ENCODE measurements at regions not wholly inside any gene's neighbourhood (a gene's known extent, or its start where the extent isn't known, plus 50 kb on each side); places are given as distances from the start of the nearest gene placed in this dataset.

DNA sequence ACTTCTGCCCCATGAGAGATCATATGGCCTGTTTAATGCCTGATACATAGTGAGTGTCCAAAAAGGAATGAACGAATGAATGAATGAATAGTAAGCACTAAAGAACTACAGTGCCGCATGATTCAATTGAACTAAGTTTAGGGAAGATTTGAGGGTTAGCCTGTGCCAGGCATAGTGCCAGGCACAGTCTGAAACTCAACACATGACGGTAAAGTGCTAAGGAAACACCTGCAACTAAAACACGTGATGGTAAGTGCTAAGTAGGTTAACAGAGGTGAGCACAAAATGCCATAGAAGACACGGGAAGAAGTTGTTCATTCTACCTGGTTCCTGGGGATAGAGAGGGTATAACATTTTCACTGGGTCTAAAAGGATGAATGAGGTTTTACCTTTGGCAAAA is 93.5 kb upstream of the DBX1 start:
- H3K36me3 ChIP-seq (ENCODE audit: control insufficient read depth, insufficient read depth, low read length), result no peaks in the 10 kb centered on the region
- H3K27ac ChIP-seq (ENCODE audit: low read depth, low read length), result no peak overlapping the region
- no peak overlapping the region for H3K4me3 ChIP-seq (ENCODE audit: low read depth, low read length)
- no peak for DNase-seq (ENCODE audit: low read depth in 4 of 6, low spot score in 6 of 6)
- H3K27me3 ChIP-seq (ENCODE audit: control insufficient read depth, insufficient read depth, low read length), result peaks cover 46% of the 10 kb centered on the region
- no peaks in the 10 kb centered on the region for H3K9me3 ChIP-seq (ENCODE audit: control insufficient read depth, insufficient read depth, low read length)
- H3K4me1 ChIP-seq (ENCODE audit: control insufficient read depth, insufficient read depth, low read length), result no peaks in the 10 kb centered on the region
- 87% methylated on average over 5 of the region's 5 CpGs for WGBS (ENCODE audit: insufficient coverage)

DNA sequence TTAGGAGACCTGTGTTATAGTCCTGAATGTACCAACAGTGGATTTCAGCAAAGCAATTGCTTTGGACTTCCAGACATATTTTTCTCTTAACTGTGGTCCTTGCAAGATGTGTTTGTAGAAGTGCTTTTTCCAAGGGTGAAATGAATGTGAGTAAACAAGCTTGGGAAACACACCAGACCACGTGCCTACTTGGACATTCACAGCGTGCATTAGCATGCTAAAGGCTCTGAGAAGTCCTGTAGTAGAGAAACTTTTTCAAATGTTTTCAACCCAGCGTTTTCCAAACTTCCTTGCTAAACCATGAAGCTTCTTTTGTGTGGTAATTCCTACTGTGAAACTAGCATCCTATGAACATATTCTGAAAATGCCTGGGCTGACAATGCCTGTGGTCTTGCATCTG is 91.2 kb upstream of the DBX1 start:
- Histone ChIP-seq H3K4me1 (ENCODE audit: control insufficient read depth, insufficient read depth, low read length) (no peaks in the 10 kb centered on the region), H3K27me3 (ENCODE audit: control insufficient read depth, insufficient read depth, low read length) (peaks cover 54% of the 10 kb centered on the region), H3K4me3 (ENCODE audit: low read depth, low read length) (no peak overlapping the region), H3K27ac (ENCODE audit: low read depth, low read length) (no peak overlapping the region), H3K36me3 (ENCODE audit: control insufficient read depth, insufficient read depth, low read length) (no peaks in the 10 kb centered on the region), H3K9me3 (ENCODE audit: control insufficient read depth, insufficient read depth, low read length) (no peaks in the 10 kb centered on the region)
- DNase-seq (ENCODE audit: low read depth in 4 of 6, low spot score in 6 of 6), result no peak
- WGBS (ENCODE audit: insufficient coverage), result 68% methylated on average over 2 of the region's 3 CpGs

GRCh38 chr11:20250644-20251247 is 90.5 kb upstream of the DBX1 start:
- Histone ChIP-seq H3K27me3 (ENCODE audit: control insufficient read depth, insufficient read depth, low read length) (peaks cover 60% of the 10 kb centered on the region), H3K4me3 (ENCODE audit: low read depth, low read length) (no peak overlapping the region), H3K27ac (ENCODE audit: low read depth, low read length) (no peak overlapping the region), H3K9me3 (ENCODE audit: control insufficient read depth, insufficient read depth, low read length) (no peaks in the 10 kb centered on the region), H3K4me1 (ENCODE audit: control insufficient read depth, insufficient read depth, low read length) (no peaks in the 10 kb centered on the region), H3K36me3 (ENCODE audit: control insufficient read depth, insufficient read depth, low read length) (no peaks in the 10 kb centered on the region)
- WGBS (ENCODE audit: insufficient coverage), result no CpG with 5 or more reads among the region's 3 CpGs
- peak in 1 of 6 donors; percentile 24 for DNase-seq (ENCODE audit: low read depth in 4 of 6, low spot score in 6 of 6)

GRCh38 chr11:20249796-20250195 is 89.5 kb upstream of the DBX1 start:
- H3K27me3 ChIP-seq (ENCODE audit: control insufficient read depth, insufficient read depth, low read length), result peaks cover 59% of the 10 kb centered on the region
- H3K36me3 ChIP-seq (ENCODE audit: control insufficient read depth, insufficient read depth, low read length), result no peaks in the 10 kb centered on the region
- no peaks in the 10 kb centered on the region for H3K4me1 ChIP-seq (ENCODE audit: control insufficient read depth, insufficient read depth, low read length)
- H3K9me3 ChIP-seq (ENCODE audit: control insufficient read depth, insufficient read depth, low read length), result no peaks in the 10 kb centered on the region
- no CpG with 5 or more reads among the region's 3 CpGs for WGBS (ENCODE audit: insufficient coverage)
- H3K4me3 ChIP-seq (ENCODE audit: low read depth, low read length), result no peak overlapping the region
- no peak for DNase-seq (ENCODE audit: low read depth in 4 of 6, low spot score in 6 of 6)
- no peak overlapping the region for H3K27ac ChIP-seq (ENCODE audit: low read depth, low read length)

DNA sequence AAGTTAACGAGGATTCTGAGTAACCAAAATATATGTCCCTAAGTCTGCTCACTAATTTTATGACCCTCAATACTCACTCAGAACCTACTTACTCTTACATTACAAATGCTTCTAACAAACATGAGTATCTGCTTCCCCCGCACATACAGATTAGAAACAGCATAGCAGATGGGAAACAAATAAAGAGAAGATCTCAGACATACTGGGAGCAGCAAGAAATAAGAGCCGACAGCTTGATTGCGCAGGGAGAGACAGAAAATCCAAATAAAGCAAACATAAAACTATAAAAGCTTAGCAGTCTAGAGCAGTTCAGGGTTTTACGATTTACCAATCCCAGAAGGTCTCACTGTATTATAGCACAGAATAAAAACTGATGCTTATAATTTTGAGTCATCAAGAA is 89.1 kb upstream of the DBX1 start:
- no peak overlapping the region for H3K4me3 ChIP-seq (ENCODE audit: low read depth, low read length)
- no peaks in the 10 kb centered on the region for H3K9me3 ChIP-seq (ENCODE audit: control insufficient read depth, insufficient read depth, low read length)
- DNase-seq (ENCODE audit: low read depth in 4 of 6, low spot score in 6 of 6), result peak in 2 of 6 donors; percentile 26 to 33
- no peaks in the 10 kb centered on the region for H3K4me1 ChIP-seq (ENCODE audit: control insufficient read depth, insufficient read depth, low read length)
- H3K36me3 ChIP-seq (ENCODE audit: control insufficient read depth, insufficient read depth, low read length), result no peaks in the 10 kb centered on the region
- H3K27me3 ChIP-seq (ENCODE audit: control insufficient read depth, insufficient read depth, low read length), result peaks cover 62% of the 10 kb centered on the region
- WGBS (ENCODE audit: insufficient coverage), result 100% methylated on average over 1 of the region's 5 CpGs
- H3K27ac ChIP-seq (ENCODE audit: low read depth, low read length), result no peak overlapping the region

DNA sequence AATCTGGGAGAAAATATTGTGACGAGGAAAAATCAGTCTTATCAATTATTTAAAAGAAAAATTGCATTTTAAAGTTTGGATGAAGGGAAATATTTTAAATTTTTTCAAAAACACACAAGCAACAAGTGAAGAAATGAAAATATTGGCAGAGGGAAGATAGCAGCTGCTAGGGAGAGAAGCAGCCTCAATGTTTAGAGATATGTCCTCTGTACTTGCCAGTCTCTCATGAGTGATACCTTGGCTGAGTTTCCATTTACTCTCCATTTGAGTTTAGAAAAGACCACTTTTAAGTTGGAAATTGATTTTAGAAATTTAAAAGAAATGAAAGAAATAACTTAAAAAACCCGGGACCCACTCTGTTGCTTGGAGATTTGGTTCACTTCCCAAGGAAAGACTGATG is 88.6 kb upstream of the DBX1 start:
- Histone ChIP-seq H3K4me3 (ENCODE audit: low read depth, low read length) (no peak overlapping the region), H3K27me3 (ENCODE audit: control insufficient read depth, insufficient read depth, low read length) (peaks cover 58% of the 10 kb centered on the region), H3K4me1 (ENCODE audit: control insufficient read depth, insufficient read depth, low read length) (no peaks in the 10 kb centered on the region), H3K27ac (ENCODE audit: low read depth, low read length) (no peak overlapping the region), H3K9me3 (ENCODE audit: control insufficient read depth, insufficient read depth, low read length) (no peaks in the 10 kb centered on the region), H3K36me3 (ENCODE audit: control insufficient read depth, insufficient read depth, low read length) (no peaks in the 10 kb centered on the region)
- peak in 1 of 6 donors; percentile 13 for DNase-seq (ENCODE audit: low read depth in 4 of 6, low spot score in 6 of 6)
- no CpG with 5 or more reads among the region's 2 CpGs for WGBS (ENCODE audit: insufficient coverage)

- H3K4me3 ChIP-seq (ENCODE audit: low read depth, low read length), result no peak overlapping the region
- no peaks in the 10 kb centered on the region for H3K9me3 ChIP-seq (ENCODE audit: control insufficient read depth, insufficient read depth, low read length)
- DNase-seq (ENCODE audit: low read depth in 4 of 6, low spot score in 6 of 6), result no peak
- H3K27ac ChIP-seq (ENCODE audit: low read depth, low read length), result no peak overlapping the region
- H3K36me3 ChIP-seq (ENCODE audit: control insufficient read depth, insufficient read depth, low read length), result no peaks in the 10 kb centered on the region
- 45% methylated on average over 1 of the region's 6 CpGs for WGBS (ENCODE audit: insufficient coverage)
- peaks cover 53% of the 10 kb centered on the region for H3K27me3 ChIP-seq (ENCODE audit: control insufficient read depth, insufficient read depth, low read length)
- no peaks in the 10 kb centered on the region for H3K4me1 ChIP-seq (ENCODE audit: control insufficient read depth, insufficient read depth, low read length)
Measured at GRCh38 chr11:20248121-20248772, 88.0 kb upstream of the DBX1 start.

DNA sequence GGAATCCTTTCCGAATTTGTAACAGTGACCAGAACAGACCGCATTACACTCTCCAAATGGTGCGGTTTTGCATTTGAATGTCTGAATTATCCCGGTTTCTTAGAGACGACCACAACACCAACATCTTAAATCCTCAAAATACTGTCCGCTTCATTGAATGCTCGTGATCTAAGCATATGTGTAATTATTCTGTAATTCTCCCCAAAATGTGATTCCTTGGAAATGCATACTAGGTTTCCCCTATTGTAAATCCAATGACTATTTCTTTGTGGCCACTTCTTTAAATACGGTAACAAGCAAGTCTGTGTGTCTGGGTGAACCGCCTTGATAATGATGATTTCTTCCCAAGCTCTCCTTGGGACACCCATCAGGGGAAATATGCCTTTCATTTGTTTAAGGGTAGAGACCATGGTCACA is 87.3 kb upstream of the DBX1 start:
- WGBS (ENCODE audit: insufficient coverage), result no CpG with 5 or more reads among the region's 9 CpGs

GRCh38 chr11:20243974-20244373 is 83.7 kb upstream of the DBX1 start:
- peaks cover 6% of the 10 kb centered on the region for H3K9me3 ChIP-seq (ENCODE audit: control insufficient read depth, insufficient read depth, low read length)
- no peak overlapping the region for H3K4me3 ChIP-seq (ENCODE audit: low read depth, low read length)
- no peak overlapping the region for H3K27ac ChIP-seq (ENCODE audit: low read depth, low read length)
- H3K36me3 ChIP-seq (ENCODE audit: control insufficient read depth, insufficient read depth, low read length), result no peaks in the 10 kb centered on the region
- no peaks in the 10 kb centered on the region for H3K4me1 ChIP-seq (ENCODE audit: control insufficient read depth, insufficient read depth, low read length)
- WGBS (ENCODE audit: insufficient coverage), result 90% methylated on average over 2 of the region's 3 CpGs
- peaks cover 32% of the 10 kb centered on the region for H3K27me3 ChIP-seq (ENCODE audit: control insufficient read depth, insufficient read depth, low read length)
- no peak for DNase-seq (ENCODE audit: low read depth in 4 of 6, low spot score in 6 of 6)

More for the DNA sequence above, 87.3 kb upstream of the DBX1 start:
- no peak overlapping the region for H3K27ac ChIP-seq (ENCODE audit: low read depth, low read length)
- H3K4me3 ChIP-seq (ENCODE audit: low read depth, low read length), result no peak overlapping the region
- peaks cover 56% of the 10 kb centered on the region for H3K27me3 ChIP-seq (ENCODE audit: control insufficient read depth, insufficient read depth, low read length)
- H3K4me1 ChIP-seq (ENCODE audit: control insufficient read depth, insufficient read depth, low read length), result no peaks in the 10 kb centered on the region
- DNase-seq (ENCODE audit: low read depth in 4 of 6, low spot score in 6 of 6), result peak in 3 of 6 donors; percentile 11 to 43 (median 39)
- no peaks in the 10 kb centered on the region for H3K9me3 ChIP-seq (ENCODE audit: control insufficient read depth, insufficient read depth, low read length)
- no peaks in the 10 kb centered on the region for H3K36me3 ChIP-seq (ENCODE audit: control insufficient read depth, insufficient read depth, low read length)

DNA sequence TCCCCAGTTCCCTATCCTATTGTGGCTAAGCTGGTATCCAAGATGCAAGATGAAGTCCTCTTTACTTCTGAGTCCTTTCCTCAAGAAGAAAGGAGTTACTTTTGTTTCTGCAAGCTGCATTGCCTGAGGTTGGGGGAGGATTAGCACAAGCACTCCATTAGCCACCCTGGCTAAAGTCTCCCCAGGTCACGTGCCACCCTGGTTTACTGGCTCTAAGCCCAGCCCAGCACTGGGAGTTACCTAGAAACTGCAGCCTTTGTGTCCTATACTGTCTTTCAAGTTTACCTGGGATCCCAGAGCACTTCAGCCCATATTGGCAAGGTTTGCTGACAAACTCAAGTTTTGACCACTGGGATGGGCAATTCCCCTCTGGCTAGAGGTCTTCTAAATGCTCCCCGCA is 78.4 kb upstream of the DBX1 start:
- 47% methylated on average over 2 of the region's 2 CpGs for WGBS (ENCODE audit: insufficient coverage)
- no peaks in the 10 kb centered on the region for H3K4me1 ChIP-seq (ENCODE audit: control insufficient read depth, insufficient read depth, low read length)
- no peak overlapping the region for H3K4me3 ChIP-seq (ENCODE audit: low read depth, low read length)
- no peaks in the 10 kb centered on the region for H3K36me3 ChIP-seq (ENCODE audit: control insufficient read depth, insufficient read depth, low read length)
- H3K9me3 ChIP-seq (ENCODE audit: control insufficient read depth, insufficient read depth, low read length), result peaks cover 6% of the 10 kb centered on the region
- H3K27ac ChIP-seq (ENCODE audit: low read depth, low read length), result no peak overlapping the region
- peak in 1 of 6 donors; percentile 18 for DNase-seq (ENCODE audit: low read depth in 4 of 6, low spot score in 6 of 6)
- peaks cover 17% of the 10 kb centered on the region for H3K27me3 ChIP-seq (ENCODE audit: control insufficient read depth, insufficient read depth, low read length)
